GM12878 (cell line): ENCODE measurements at regions not wholly inside any gene's neighbourhood (a gene's known extent, or its start where the extent isn't known, plus 50 kb on each side); places are given as distances from the start of the nearest gene placed in this dataset.

Experiments
- ATAC-seq: fragments of 200-7000 bp; cut with Tn5 transposase; 3 replicates; pipeline ENCODE4 v1.9.1; 2020; ENCODE audit warnings: mild to moderate bottlenecking, moderate library complexity
- BruUV-seq: library from RNA; stranded (reverse); fragments of 400-500 nt; replicated peaks from 2 replicates; lab custom pipeline; 2021; lab: Mats Ljungman, UMichigan
- CTCF ChIA-PET: fragments of 300-600 bp; sonication (Branson Sonifier 250); formaldehyde crosslinking; extraction: SDS; loops from one replicate; lab custom pipeline; 2021; ENCODE audit warnings: inconsistent platforms; lab: Yijun Ruan, JAX
- POLR2A ChIA-PET: fragments of 350-600 bp; formaldehyde crosslinking; extraction: SDS; loops from one replicate; lab custom pipeline; 2021; ENCODE audit warnings: inconsistent platforms; lab: Charles Lee
- RAD21 ChIA-PET: fragments of 300-600 bp; sonication (Branson Sonifier 250); formaldehyde crosslinking; loops from one replicate; lab custom pipeline; 2023; ENCODE audit warnings: antibody characterized with exemption; ENCODE audit not compliant: unreplicated experiment; lab: Charles Lee
- SMC1A ChIA-PET: fragments of 300-600 bp; sonication (Branson Sonifier 250); formaldehyde crosslinking; loops from one replicate; lab custom pipeline; 2023; ENCODE audit not compliant: unreplicated experiment, uncharacterized antibody; lab: Charles Lee
- DNase-seq: peaks from one replicate; pipeline ENCODE4 v3.0.0-alpha.2; 2011; ENCODE audit warnings: low read depth, low spot score
- FAIRE-seq: peaks from 3 replicates; lab custom pipeline; 2011; peaks lifted over from hg19 to GRCh38; lab: Jason Lieb, UNC
- H2AFZ ChIP-seq: 2 replicates; pipeline ENCODE4 v1.6.0; 2011; ENCODE audit warnings: low read depth, low read length, control low read depth; ENCODE audit not compliant: control insufficient read depth
- H3K27ac ChIP-seq: 2 replicates; pipeline ENCODE4 v1.5.1; 2011; ENCODE audit warnings: control low read depth; ENCODE audit not compliant: control insufficient read depth, insufficient read depth
- H3K27me3 ChIP-seq, 2 experiments: replicated peaks in 1 of 2; 2 replicates each; pipeline versions ENCODE4 v1.6.0 to v1.6.1; 2011; ENCODE audit warnings: low read length in 1 of 2; ENCODE audit not compliant: control insufficient read depth in 2 of 2, insufficient read depth in 2 of 2
- H3K36me3 ChIP-seq, 2 experiments: 2 replicates each; pipeline ENCODE4 v1.5.1; 2011; ENCODE audit warnings: low read length in 1 of 2; ENCODE audit not compliant: control insufficient read depth in 2 of 2, insufficient read depth in 2 of 2
- H3K4me1 ChIP-seq: 2 replicates; pipeline ENCODE4 v1.6.1; 2011; ENCODE audit warnings: mild to moderate bottlenecking, low read length, moderate library complexity, mixed read lengths; ENCODE audit not compliant: control insufficient read depth, insufficient read depth
- H3K4me2 ChIP-seq: 2 replicates; pipeline ENCODE4 v1.6.0; 2011; ENCODE audit warnings: control low read depth; ENCODE audit not compliant: control insufficient read depth, insufficient read depth
- H3K4me3 ChIP-seq: fragments of 200-600 bp; sonication (generic); 2 replicates; pipeline ENCODE4 v1.5.1; 2016
- H3K79me2 ChIP-seq: 2 replicates; pipeline ENCODE4 v1.6.0; 2011; ENCODE audit warnings: low read length; ENCODE audit not compliant: control insufficient read depth, insufficient read depth
- H3K9ac ChIP-seq: 2 replicates; pipeline ENCODE4 v1.8.0; 2011; ENCODE audit warnings: low read length, control low read depth, mixed read lengths; ENCODE audit not compliant: control insufficient read depth, insufficient read depth
- H3K9me3 ChIP-seq: replicated peaks from 3 replicates; pipeline ENCODE4 v1.5.1; 2011; ENCODE audit warnings: mild to moderate bottlenecking, low read length; ENCODE audit not compliant: control insufficient read depth, insufficient read depth
- H4K20me1 ChIP-seq: 2 replicates; pipeline ENCODE4 v1.6.0; 2011; ENCODE audit not compliant: control insufficient read depth, insufficient read depth
- ATF2 ChIP-seq: IDR thresholded peaks from 2 replicates; pipeline ENCODE4 v1.6.1; 2012; ENCODE audit warnings: low read length, inconsistent platforms
- BCL11A ChIP-seq: IDR thresholded peaks from 2 replicates; pipeline ENCODE4 v1.6.1; 2011; ENCODE audit warnings: low read depth, low read length
- EP300 ChIP-seq, 2 experiments: fragments of 150-350 bp in 1 of 2; IDR thresholded peaks; 2 replicates each; pipeline ENCODE4 v1.6.1; 2011 to 2012; ENCODE audit warnings: low read depth in 2 of 2, low read length in 2 of 2, borderline replicate concordance in 1 of 2, improper control_type of control experiment in 1 of 2, inconsistent platforms in 1 of 2; ENCODE audit not compliant: control insufficient read depth in 1 of 2
- ESRRA ChIP-seq: IDR thresholded peaks from 2 replicates; pipeline ENCODE4 v1.6.1; 2012; ENCODE audit warnings: mild to moderate bottlenecking, low read length, improper control_type of control experiment
- RAD21 ChIP-seq: IDR thresholded peaks from 2 replicates; pipeline ENCODE4 v1.6.1; 2011; ENCODE audit warnings: mild to moderate bottlenecking, low read depth, low read length, moderate library complexity; ENCODE audit not compliant: insufficient read depth
- SPI1 ChIP-seq: IDR thresholded peaks from 2 replicates; pipeline ENCODE4 v1.6.1; 2011; ENCODE audit warnings: low read depth, mild to moderate bottlenecking, low read length, moderate library complexity, borderline replicate concordance; ENCODE audit not compliant: insufficient read depth
- SUPT20H ChIP-seq: IDR thresholded peaks from 2 replicates; pipeline ENCODE4 v1.6.1; 2011; ENCODE audit warnings: low read depth, mild to moderate bottlenecking, low read length, moderate library complexity, borderline replicate concordance; ENCODE audit not compliant: control insufficient read depth
- WGBS: methylation state at CpG from one replicate; pipeline ENCODE4 v1.1.6; 2016; ENCODE audit warnings: low lambda C conversion rate; ENCODE audit not compliant: insufficient replicate concordance, insufficient coverage; ENCODE audit errors: missing lambda C conversion rate; 5-methylcytosine and 5-hydroxymethylcytosine counted together
- in situ Hi-C: fragments of 300-500 bp; cut with MboI; formaldehyde crosslinking; loops from 9 replicates; pipeline ENCODE4 v1.14.3; 2018; ENCODE audit warnings: mixed read lengths
- intact Hi-C: fragments of 100-400 bp; cut with micrococcal nuclease; formaldehyde crosslinking; loops from one replicate; pipeline ENCODE4 v1.14.2; 2022; ENCODE audit not compliant: unreplicated experiment

- RAD21 ChIA-PET, result no interaction called here
- in situ Hi-C loops, result no loop called here
- H3K27me3 ChIP-seq, result no peaks in the 10 kb centered on the region
- 45% methylated on average over 17 of the region's 17 CpGs for WGBS
- POLR2A ChIA-PET, result no interaction called here
- no peaks in the 10 kb centered on the region for H3K9me3 ChIP-seq
- DNase-seq (no peak), ATAC-seq (no peak)
- SMC1A ChIA-PET, result no interaction called here
- H3K36me3 ChIP-seq, result no peaks in the 10 kb centered on the region
- no peak overlapping the region for H3K9ac ChIP-seq
- no TSS peak for BruUV-seq
- H3K4me1 ChIP-seq, result peaks cover 24% of the 10 kb centered on the region
- no peak overlapping the region for H3K4me3 ChIP-seq
- TF ChIP-seq EP300 (IDR thresholded peaks at IDR 0.05; ENCODE audit: borderline replicate concordance in 1 of 2, control insufficient read depth in 1 of 2, low read depth in 2 of 2, low read length in 2 of 2), result no peak
- no peak for TF ChIP-seq RAD21
- TF ChIP-seq ESRRA, result no peak
- no peak for TF ChIP-seq BCL11A
- no peak for TF ChIP-seq ATF2
- no peak for TF ChIP-seq SUPT20H
- no peak for TF ChIP-seq SPI1
- TF ChIP-seq, all 136 proteins: peak for 0
- intact Hi-C loops, result loop anchor here (10.0 kb wide), 1 partner anchor 102 kb away; no protein-coding TSS in a partner anchor
- no peak overlapping the region for H3K27ac ChIP-seq
- no peak for FAIRE-seq
- H3K79me2 ChIP-seq, result no peaks in the 10 kb centered on the region
- H4K20me1 ChIP-seq, result no peaks in the 10 kb centered on the region
- H3K4me2 ChIP-seq, result no peak overlapping the region
- no peak overlapping the region for H2AFZ ChIP-seq
- CTCF ChIA-PET, result no interaction called here
Measured at GRCh38 chr20:50282592-50283241, 92.1 kb downstream of the CEBPB start.
